Central memory CD8-positive, alpha-beta T cell (primary cell): ENCODE measurements at regions not wholly inside any gene's neighbourhood (a gene's known extent, or its start where the extent isn't known, plus 50 kb on each side); places are given as distances from the start of the nearest gene placed in this dataset.

Source experiments
- ATAC-seq: fragments of 150-1000 bp; cut with Tn5 transposase; replicated peaks from 2 replicates; pipeline ENCODE4 v1.10.0; 2022; ENCODE audit warnings: mild to moderate bottlenecking, moderate FRiP score, moderate number of reproducible peaks; ENCODE audit not compliant: poor library complexity, severe bottlenecking; ENCODE audit errors: extremely low read depth
- DNase-seq, 2 donors: peaks; one replicate each; pipeline ENCODE4 v3.0.0; 2021; ENCODE audit warnings: low spot score in 2 of 2
- H3K27ac Mint-ChIP-seq: one replicate; pipeline ENCODE4 v1.8.0; 2022; ENCODE audit warnings: low read depth, mild to moderate bottlenecking, moderate library complexity, mixed read lengths
- H3K27me3 Mint-ChIP-seq: one replicate; pipeline ENCODE4 v1.8.0; 2022; ENCODE audit warnings: mixed read lengths
- H3K36me3 Mint-ChIP-seq: one replicate; pipeline ENCODE4 v1.8.0; 2022; ENCODE audit warnings: mild to moderate bottlenecking, moderate library complexity, mixed read lengths; ENCODE audit not compliant: insufficient read depth
- H3K4me1 Mint-ChIP-seq: one replicate; pipeline ENCODE4 v1.8.0; 2022; ENCODE audit warnings: mixed read lengths
- H3K4me3 Mint-ChIP-seq: one replicate; pipeline ENCODE4 v1.8.0; 2022; ENCODE audit warnings: mild to moderate bottlenecking, moderate library complexity, mixed read lengths
- H3K9me3 Mint-ChIP-seq: one replicate; pipeline ENCODE4 v1.8.0; 2022; ENCODE audit warnings: mixed read lengths

DNA sequence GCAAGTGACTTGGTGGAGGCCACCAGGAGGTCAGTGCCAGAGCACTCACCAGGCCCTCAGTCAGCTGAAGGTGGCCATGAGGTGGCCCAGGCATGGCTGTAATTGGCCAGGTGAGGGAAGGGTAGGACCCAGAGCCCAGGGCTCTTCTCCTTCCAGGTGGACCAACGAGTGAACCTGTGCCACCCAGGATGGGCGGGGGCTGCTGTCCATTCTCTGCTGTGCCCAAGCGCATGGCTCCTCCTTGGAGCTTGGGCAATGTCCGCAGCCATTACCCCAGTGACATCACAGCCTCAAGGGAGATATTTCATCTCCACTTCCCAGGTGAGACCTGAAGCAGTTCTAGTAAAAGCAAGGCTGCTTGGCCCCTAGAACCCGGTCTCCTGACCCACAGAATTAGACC lies 303.0 kb upstream of the FOXF1 start:
- Mint-ChIP-seq H3K36me3 (no peaks in the 10 kb centered on the region), H3K27ac (no peak overlapping the region), H3K9me3 (no peaks in the 10 kb centered on the region), H3K27me3 (peaks cover 15% of the 10 kb centered on the region), H3K4me3 (no peak overlapping the region), H3K4me1 (no peaks in the 10 kb centered on the region)
- DNase-seq = no peak
- no peak for ATAC-seq

GRCh38 chr16:86209202-86209601 lies 301.1 kb upstream of the FOXF1 start:
- no peak for DNase-seq
- H3K4me1 Mint-ChIP-seq = no peaks in the 10 kb centered on the region
- ATAC-seq = no peak
- H3K9me3 Mint-ChIP-seq = peaks cover 8% of the 10 kb centered on the region
- no peaks in the 10 kb centered on the region for H3K27me3 Mint-ChIP-seq
- H3K27ac Mint-ChIP-seq = no peak overlapping the region
- no peak overlapping the region for H3K4me3 Mint-ChIP-seq
- no peaks in the 10 kb centered on the region for H3K36me3 Mint-ChIP-seq

GRCh38 chr16:86210403-86211193 lies 299.7 kb upstream of the FOXF1 start:
- Mint-ChIP-seq H3K9me3 (peaks cover 8% of the 10 kb centered on the region), H3K27ac (no peak overlapping the region), H3K4me3 (no peak overlapping the region), H3K36me3 (no peaks in the 10 kb centered on the region), H3K27me3 (peaks cover 11% of the 10 kb centered on the region), H3K4me1 (no peaks in the 10 kb centered on the region)
- DNase-seq (no peak), ATAC-seq (no peak)

GRCh38 chr16:86211265-86211664 lies 299.1 kb upstream of the FOXF1 start:
- no peak for DNase-seq
- Mint-ChIP-seq H3K36me3 (no peaks in the 10 kb centered on the region), H3K4me1 (no peaks in the 10 kb centered on the region), H3K9me3 (peaks cover 8% of the 10 kb centered on the region), H3K27me3 (peaks cover 17% of the 10 kb centered on the region), H3K4me3 (no peak overlapping the region), H3K27ac (no peak overlapping the region)
- no peak for ATAC-seq

- no peaks in the 10 kb centered on the region for H3K4me1 Mint-ChIP-seq
- ATAC-seq (no peak), DNase-seq (no peak)
- H3K36me3 Mint-ChIP-seq = no peaks in the 10 kb centered on the region
- peaks cover 22% of the 10 kb centered on the region for H3K27me3 Mint-ChIP-seq
- peaks cover 8% of the 10 kb centered on the region for H3K9me3 Mint-ChIP-seq
- H3K27ac Mint-ChIP-seq = no peak overlapping the region
- H3K4me3 Mint-ChIP-seq = no peak overlapping the region
Measured at GRCh38 chr16:86211800-86212199, 298.5 kb upstream of the FOXF1 start.

- DNase-seq (no peak), ATAC-seq (peak; percentile 43)
- H3K27me3 Mint-ChIP-seq = peaks cover 22% of the 10 kb centered on the region
- H3K27ac Mint-ChIP-seq = no peak overlapping the region
- H3K36me3 Mint-ChIP-seq = no peaks in the 10 kb centered on the region
- no peaks in the 10 kb centered on the region for H3K4me1 Mint-ChIP-seq
- no peak overlapping the region for H3K4me3 Mint-ChIP-seq
- peaks cover 8% of the 10 kb centered on the region for H3K9me3 Mint-ChIP-seq
Measured at GRCh38 chr16:86212706-86213436, 297.5 kb upstream of the FOXF1 start.

GRCh38 chr16:86213437-86214205 lies 296.7 kb upstream of the FOXF1 start:
- Mint-ChIP-seq H3K27me3 (peaks cover 22% of the 10 kb centered on the region), H3K4me3 (no peak overlapping the region), H3K4me1 (no peaks in the 10 kb centered on the region), H3K36me3 (no peaks in the 10 kb centered on the region), H3K9me3 (peaks cover 8% of the 10 kb centered on the region), H3K27ac (no peak overlapping the region)
- DNase-seq = no peak
- no peak for ATAC-seq

DNA sequence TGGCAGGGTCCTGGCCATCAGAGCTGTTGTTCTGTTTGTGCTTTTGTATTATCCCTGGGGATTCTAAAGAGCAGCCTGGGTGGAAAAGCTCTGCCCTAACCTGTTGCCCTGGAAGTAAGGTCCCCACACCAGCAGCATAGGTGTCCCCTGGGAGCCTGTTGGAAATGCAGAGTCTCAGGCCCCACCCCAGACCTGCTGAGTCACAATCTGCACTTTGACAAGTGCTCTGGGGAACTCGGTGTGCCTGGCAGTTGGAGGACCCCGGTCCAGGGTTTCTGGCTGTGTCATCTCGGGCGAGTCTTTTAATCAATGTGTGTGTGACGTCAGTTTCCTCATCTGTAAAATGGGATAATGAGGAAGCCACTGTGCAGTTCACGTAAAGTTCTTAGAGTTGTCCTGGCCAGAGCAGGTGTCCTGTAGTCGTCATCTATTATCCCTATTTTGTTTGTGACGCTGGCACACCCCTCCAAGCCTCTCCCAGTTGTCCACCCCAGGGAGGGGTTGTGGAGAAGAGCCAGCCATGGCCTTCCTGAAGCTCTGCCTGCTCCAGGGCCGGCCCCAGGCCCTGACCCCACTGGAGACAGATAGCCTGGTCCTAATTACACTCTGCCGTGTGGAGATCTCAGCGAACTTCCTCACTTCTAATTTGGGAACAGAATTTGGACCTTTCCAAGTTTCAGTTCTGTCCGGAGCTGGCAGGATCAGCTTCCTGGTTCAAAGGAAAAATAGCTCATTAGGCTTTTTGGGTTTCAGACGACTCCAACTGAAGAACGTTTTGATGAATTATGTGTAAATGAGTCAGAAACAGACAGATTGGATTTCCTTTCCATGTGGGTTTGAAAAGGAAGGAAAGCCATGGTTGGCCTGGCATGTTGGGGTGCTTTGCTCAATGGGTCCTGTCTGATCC lies 295.7 kb upstream of the FOXF1 start:
- H3K4me3 Mint-ChIP-seq = no peak overlapping the region
- peaks cover 8% of the 10 kb centered on the region for H3K9me3 Mint-ChIP-seq
- no peaks in the 10 kb centered on the region for H3K36me3 Mint-ChIP-seq
- H3K27me3 Mint-ChIP-seq = peaks cover 22% of the 10 kb centered on the region
- no peak overlapping the region for H3K27ac Mint-ChIP-seq
- no peaks in the 10 kb centered on the region for H3K4me1 Mint-ChIP-seq
- ATAC-seq (no peak), DNase-seq (no peak)

GRCh38 chr16:86215233-86215978 lies 294.9 kb upstream of the FOXF1 start:
- DNase-seq (no peak), ATAC-seq (no peak)
- no peak overlapping the region for H3K4me3 Mint-ChIP-seq
- H3K27ac Mint-ChIP-seq = no peak overlapping the region
- no peaks in the 10 kb centered on the region for H3K4me1 Mint-ChIP-seq
- no peaks in the 10 kb centered on the region for H3K36me3 Mint-ChIP-seq
- H3K27me3 Mint-ChIP-seq = peaks cover 22% of the 10 kb centered on the region
- H3K9me3 Mint-ChIP-seq = peaks cover 8% of the 10 kb centered on the region

DNA sequence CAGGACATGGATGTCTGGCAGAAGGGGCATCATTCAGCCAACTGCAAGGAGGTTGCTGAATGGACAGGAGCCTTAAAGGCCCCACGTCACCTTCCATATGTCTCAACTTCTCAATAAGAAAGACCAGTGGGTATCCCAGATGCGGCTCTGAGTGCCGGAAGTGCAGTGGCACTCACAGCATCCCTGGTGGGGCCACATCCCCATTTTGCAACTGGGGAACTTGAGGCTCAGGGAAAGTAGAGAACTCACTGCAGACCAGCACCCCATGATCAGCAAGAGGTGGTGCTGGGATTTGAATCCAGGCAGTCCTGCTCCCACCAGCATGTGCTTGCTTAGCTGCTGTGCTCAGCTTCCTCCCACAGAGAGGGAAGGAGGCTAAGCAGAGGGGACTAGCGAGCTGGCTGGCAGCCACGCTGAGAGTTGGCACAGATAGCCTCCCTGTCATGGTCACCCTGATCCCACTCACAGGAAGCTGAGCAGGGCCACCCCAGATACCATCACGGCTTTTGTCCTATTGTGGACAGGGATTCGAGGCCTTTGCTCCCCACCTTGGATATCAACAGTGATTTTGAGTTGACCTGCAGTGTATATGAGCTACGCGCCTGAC lies 294.2 kb upstream of the FOXF1 start:
- Mint-ChIP-seq H3K4me3 (no peak overlapping the region), H3K36me3 (peaks cover 3% of the 10 kb centered on the region), H3K27ac (no peak overlapping the region), H3K9me3 (peaks cover 8% of the 10 kb centered on the region), H3K27me3 (peaks cover 22% of the 10 kb centered on the region), H3K4me1 (no peaks in the 10 kb centered on the region)
- DNase-seq (no peak), ATAC-seq (no peak)

- Mint-ChIP-seq H3K36me3 (peaks cover 3% of the 10 kb centered on the region), H3K4me3 (no peak overlapping the region), H3K4me1 (no peaks in the 10 kb centered on the region), H3K27me3 (peaks cover 22% of the 10 kb centered on the region), H3K9me3 (peaks cover 8% of the 10 kb centered on the region), H3K27ac (no peak overlapping the region)
- ATAC-seq = no peak
- DNase-seq = no peak
Measured at GRCh38 chr16:86216591-86216990, 293.7 kb upstream of the FOXF1 start.
